Glomerular visceral epithelial cell (primary cell): ENCODE measurements at regions not wholly inside any gene's neighbourhood (a gene's known extent, or its start where the extent isn't known, plus 50 kb on each side); places are given as distances from the start of the nearest gene placed in this dataset.

Experiments used
- DNase-seq: peaks from one replicate; pipeline ENCODE4 v3.0.0-alpha.2; 2016; ENCODE audit errors: extremely low spot score

- DNase-seq = no peak
Measured at GRCh38 chr5:130335117-130335516, 430.9 kb downstream of the CHSY3 start.

GRCh38 chr5:130333089-130333488 lies 428.8 kb downstream of the CHSY3 start:
- peak; percentile 61 for DNase-seq

DNA sequence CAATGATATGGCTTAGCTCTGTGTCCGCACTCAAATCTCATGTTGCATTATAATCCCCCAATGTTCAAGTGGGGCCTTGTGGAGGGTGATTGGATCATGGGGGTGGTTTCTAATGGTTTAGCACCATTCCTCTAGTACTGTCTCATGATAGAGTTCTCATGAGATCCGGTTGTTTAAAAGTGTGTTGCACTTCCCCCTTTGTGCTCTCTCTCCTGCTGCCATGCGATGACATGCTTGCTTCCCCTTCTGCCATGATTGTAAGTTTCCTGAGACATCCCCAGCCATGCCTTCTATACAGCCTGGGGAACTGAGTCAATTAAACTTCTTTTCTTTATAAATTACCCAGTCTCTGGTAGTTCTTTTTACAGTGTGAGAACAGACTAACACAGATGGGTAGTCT lies 427.1 kb downstream of the CHSY3 start:
- no peak for DNase-seq

- DNase-seq = no peak
Measured at GRCh38 chr5:130324953-130325671, 420.8 kb downstream of the CHSY3 start.

GRCh38 chr5:130323804-130324454 lies 419.7 kb downstream of the CHSY3 start:
- no peak for DNase-seq

GRCh38 chr5:130321931-130322330 lies 417.7 kb downstream of the CHSY3 start:
- DNase-seq = no peak

DNA sequence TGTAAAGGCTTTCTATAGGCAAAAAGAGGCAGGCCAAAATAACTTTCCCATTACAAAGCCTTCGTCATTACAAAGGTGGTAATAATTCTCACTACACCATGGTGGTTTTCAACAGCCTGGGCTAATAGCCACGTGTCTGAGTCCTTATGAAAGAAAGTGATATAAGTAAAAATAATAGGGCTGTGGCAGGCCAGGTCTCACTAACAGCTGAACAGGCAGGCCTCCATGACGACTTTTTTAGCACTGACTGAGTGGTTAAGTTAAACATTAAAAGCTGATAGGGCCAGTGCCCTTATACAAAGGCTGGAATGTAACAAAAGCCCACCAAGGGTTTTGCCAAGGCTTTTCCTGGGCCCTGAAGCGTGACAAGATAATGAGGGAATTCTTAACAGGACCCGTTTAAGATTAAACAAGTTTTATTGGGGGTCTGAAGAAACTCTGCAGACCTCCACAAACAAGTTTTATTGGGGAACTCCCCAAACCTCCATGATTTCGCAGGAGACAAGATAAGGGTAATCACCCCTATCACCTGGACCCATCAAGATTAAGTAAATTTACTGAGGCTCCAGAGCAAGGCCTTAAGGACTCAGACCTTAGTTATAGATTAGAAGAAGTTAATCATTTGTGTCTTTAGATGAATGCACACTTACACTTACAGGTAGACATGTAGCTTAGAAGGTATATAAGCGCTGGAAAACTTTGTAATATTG lies 412.9 kb downstream of the CHSY3 start:
- DNase-seq = peak; percentile 97

GRCh38 chr5:130295235-130295634 lies 391.0 kb downstream of the CHSY3 start:
- no peak for DNase-seq

DNA sequence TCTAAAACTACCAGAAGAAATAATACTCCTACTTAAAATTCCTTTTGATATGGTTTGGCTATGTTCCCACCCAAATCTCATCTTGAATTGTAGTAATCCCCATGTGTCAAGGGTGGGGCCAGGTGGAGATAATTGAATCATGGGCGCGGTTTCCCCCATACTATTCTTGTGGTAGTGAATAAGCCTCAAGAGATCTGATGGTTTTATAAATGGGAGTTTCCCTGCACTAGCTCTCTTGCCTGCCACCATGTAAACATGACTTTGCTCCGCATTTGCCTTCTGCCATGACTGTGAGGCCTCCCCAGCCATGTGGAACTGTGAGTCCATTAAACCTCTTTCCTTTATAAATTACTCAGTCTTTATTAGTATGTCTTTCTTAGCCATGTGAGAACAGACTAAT lies 390.5 kb downstream of the CHSY3 start:
- DNase-seq = peak; percentile 39

DNA sequence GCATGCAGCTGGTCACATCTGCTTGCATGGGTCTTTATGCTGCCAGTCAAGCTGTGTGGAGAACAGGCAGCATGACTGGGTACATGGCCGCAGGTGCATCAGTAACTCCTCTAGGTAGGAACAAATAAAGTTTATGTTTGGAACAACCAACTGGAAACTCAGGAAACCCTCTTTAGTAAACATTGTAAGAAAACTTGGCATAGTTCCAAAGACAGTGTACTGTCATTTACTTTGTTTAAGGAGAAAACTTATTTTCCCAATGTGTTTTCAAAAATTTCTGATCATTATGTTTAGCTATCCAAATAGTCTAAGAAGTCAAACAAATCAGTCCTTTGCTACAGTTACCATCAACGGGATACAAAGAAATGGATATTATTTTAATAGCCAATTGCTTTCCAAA lies 386.0 kb downstream of the CHSY3 start:
- DNase-seq = no peak

GRCh38 chr5:130289132-130290088 lies 385.1 kb downstream of the CHSY3 start:
- peak; percentile 36 for DNase-seq

DNA sequence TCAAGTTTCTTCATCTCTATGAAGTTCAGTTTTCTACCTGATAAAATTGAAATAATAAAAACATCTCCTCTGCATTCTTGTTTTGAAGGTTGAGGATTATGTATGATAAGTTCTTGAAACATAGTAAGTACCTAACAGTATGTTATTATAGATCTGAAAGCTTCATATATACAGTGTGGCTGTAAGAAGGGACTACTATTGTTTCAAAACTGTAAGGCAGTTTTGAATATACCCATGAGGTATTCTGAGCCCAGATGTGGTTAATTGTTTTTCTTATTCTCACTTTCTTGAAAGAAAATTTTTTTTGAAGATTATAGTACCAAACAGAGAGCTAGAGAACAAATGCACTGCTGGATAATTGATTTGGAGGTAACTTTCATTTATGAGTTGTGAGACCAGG lies 383.2 kb downstream of the CHSY3 start:
- DNase-seq = no peak

- DNase-seq = no peak
Measured at GRCh38 chr5:130286971-130287370, 382.7 kb downstream of the CHSY3 start.

GRCh38 chr5:130282049-130282448 lies 377.8 kb downstream of the CHSY3 start:
- peak; percentile 16 for DNase-seq

GRCh38 chr5:130280528-130281217 lies 376.4 kb downstream of the CHSY3 start:
- no peak for DNase-seq

DNA sequence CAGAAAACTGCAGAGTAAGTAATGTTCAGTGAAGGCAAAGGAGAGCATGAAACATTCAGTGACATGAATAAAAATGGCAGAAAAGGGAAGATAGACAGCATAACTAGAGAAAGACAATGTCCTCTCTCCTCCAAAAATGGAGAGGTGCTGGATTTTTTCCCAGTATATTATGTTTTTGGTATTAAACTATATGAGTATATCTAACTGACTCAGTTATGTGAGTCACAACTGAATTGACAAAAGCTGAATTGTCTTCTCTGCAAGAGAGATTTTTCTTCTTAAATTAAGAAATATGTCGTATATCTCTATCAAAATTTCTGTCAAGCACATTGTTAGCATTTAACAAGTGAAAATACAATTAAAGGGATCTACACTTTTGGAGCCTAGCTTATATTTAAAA lies 375.1 kb downstream of the CHSY3 start:
- no peak for DNase-seq

DNA sequence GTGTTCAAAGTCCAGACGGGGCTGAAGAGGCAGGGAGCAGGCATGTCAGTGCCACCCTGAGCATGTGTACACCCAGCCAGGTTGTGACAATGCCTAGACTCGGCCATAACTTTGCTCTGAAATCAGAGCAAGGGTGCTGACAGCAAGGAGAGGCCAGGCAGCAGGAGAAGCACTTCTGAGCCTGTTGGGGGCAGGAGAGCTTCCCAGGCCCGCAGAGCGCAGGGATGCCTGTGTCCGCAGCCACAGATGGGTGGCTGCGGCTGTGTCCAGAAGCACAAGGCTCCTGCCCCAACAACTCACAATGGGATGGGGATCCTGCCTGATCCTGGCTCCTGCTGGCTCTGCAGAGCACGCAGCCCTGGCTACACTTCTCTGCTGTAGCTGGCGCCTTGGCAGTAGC lies 373.9 kb downstream of the CHSY3 start:
- DNase-seq = no peak

GRCh38 chr5:130277522-130277921 lies 373.3 kb downstream of the CHSY3 start:
- DNase-seq = no peak

DNA sequence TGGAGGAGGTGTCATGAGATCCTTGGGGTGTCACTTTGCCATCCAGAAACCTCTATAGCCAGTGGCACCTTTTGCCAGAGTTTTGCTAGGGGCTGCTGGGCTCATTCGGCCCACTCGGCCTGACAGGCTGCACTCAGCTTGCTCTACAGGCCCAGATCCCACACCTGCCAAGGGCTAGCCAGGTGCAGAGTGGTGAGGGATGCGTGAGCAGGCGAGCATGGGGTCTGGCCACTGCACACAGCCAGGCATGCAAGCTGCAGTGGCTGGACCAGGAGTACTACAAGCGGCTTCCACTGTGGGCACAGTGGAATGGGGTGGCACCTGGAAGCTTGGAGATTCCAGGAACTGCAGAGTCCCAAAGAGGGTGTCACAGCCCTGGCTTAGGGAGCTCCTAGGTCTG lies 372.7 kb downstream of the CHSY3 start:
- no peak for DNase-seq

GRCh38 chr5:130272837-130273236 lies 368.6 kb downstream of the CHSY3 start:
- no peak for DNase-seq

GRCh38 chr5:130270786-130271185 lies 366.5 kb downstream of the CHSY3 start:
- no peak for DNase-seq
